ENCODE measurements at regions not wholly inside any gene's neighbourhood (a gene's known extent, or its start where the extent isn't known, plus 50 kb on each side); places are given as distances from the start of the nearest gene placed in this dataset.
"Not testable (repeated sequence)": the region's sequence is repeated elsewhere in the genome, so short reads cannot be mapped to it uniquely, and the experiment has no call there.

DNA sequence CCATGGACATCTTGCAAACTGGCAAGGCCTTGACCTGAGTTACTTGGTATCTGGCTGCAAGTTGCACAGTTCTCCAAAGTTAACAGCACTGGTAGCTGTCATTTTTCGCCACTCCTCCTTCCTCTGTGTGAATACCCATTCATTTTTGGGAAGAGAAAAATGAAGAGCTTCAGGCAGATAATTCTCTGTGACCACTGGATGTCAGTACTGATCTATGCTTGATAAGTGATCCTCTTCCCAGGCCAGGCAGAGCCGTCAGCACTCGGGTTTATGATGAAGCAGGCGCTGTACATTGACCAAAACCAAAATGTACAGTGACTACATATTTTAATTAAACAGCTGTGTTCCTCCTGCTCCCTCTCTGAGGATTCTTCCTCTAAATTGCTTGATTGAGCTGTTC is 55.9 kb upstream of the PDZD8 start:
- Histone ChIP-seq H3K4me1 (no peaks in the 10 kb centered on the region), H3K79me2 (no peaks in the 10 kb centered on the region), H3K27ac (no peak overlapping the region), H3K36me3 (ENCODE audit: control insufficient read depth, insufficient read depth, low read length) (no peaks in the 10 kb centered on the region), H3K4me2 (ENCODE audit: low read length) (no peak overlapping the region), H2AFZ (peak overlapping the region; percentile 58), H3K9me3 (ENCODE audit: control insufficient read depth, low read length) (no peaks in the 10 kb centered on the region), H3K27me3 (ENCODE audit: control insufficient read depth, insufficient read depth, low read length) (no peaks in the 10 kb centered on the region), H3K9ac (no peak overlapping the region), H3K4me3 (ENCODE audit: low read depth, low read length) (no peak overlapping the region)
- TF ChIP-seq, protein P1, sequence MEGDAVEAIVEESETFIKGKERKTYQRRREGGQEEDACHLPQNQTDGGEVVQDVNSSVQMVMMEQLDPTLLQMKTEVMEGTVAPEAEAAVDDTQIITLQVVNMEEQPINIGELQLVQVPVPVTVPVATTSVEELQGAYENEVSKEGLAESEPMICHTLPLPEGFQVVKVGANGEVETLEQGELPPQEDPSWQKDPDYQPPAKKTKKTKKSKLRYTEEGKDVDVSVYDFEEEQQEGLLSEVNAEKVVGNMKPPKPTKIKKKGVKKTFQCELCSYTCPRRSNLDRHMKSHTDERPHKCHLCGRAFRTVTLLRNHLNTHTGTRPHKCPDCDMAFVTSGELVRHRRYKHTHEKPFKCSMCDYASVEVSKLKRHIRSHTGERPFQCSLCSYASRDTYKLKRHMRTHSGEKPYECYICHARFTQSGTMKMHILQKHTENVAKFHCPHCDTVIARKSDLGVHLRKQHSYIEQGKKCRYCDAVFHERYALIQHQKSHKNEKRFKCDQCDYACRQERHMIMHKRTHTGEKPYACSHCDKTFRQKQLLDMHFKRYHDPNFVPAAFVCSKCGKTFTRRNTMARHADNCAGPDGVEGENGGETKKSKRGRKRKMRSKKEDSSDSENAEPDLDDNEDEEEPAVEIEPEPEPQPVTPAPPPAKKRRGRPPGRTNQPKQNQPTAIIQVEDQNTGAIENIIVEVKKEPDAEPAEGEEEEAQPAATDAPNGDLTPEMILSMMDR (IDR thresholded peaks at IDR 0.05): peak; percentile 58

DNA sequence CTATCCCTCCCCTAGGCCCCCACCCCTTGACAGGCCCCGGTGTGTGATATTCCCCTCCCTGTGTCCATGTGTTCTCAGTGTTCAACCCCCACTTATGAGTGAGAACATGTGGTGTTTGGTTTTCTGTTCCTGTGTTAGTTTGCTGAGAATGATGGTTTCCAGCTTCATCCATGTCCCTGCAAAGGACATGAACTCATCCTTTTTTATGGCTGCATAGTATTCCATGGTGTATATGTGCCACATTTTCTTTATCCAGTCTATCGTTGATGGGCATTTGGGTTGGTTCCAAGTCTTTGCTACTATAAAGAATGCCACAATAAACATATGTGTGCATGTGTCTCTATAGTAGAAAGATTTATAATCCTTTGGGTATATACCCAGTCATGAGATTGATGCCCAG is 55.3 kb upstream of the PDZD8 start:
- H3K9ac ChIP-seq; H3K27ac ChIP-seq; H3K4me2 ChIP-seq (ENCODE audit: low read length); H3K4me1 ChIP-seq; H3K4me3 ChIP-seq (ENCODE audit: low read depth, low read length); H2AFZ ChIP-seq; H3K36me3 ChIP-seq (ENCODE audit: control insufficient read depth, insufficient read depth, low read length); H3K79me2 ChIP-seq; H3K27me3 ChIP-seq (ENCODE audit: control insufficient read depth, insufficient read depth, low read length); H3K9me3 ChIP-seq (ENCODE audit: control insufficient read depth, low read length): not testable (repeated sequence)

DNA sequence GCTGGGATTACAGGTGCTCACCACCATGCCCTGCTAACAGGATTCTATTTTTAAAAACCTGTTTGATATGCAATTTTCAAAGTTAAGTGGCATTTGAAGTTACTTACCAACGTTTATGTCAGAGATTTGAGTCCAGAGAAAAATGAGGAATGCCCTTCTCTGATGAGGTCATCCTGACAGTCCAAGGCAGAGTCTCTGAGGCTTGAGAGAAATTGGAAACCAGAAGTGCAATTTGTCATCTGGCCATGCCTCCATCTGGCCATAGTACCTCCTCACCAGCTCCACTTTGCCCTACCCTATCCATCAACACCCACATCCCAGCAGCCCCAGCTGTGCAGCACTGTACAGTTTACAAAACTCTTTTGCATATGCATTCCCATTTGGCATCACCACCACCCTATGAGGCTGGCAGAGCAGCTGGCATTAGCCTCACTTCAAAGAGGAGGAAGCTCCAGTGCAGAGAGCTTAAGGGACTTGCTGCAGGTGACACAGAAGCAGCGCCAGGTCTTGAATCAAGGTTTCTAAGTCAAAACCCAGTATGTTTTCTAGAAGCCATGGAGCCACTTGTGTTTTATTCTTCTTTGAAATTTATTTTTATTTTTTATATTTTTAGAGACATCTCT is 54.5 kb upstream of the PDZD8 start:
- H3K4me3 ChIP-seq (ENCODE audit: low read depth, low read length): no peak overlapping the region
- H3K4me1 ChIP-seq: peaks cover 7% of the 10 kb centered on the region
- no peak overlapping the region for H3K27ac ChIP-seq
- H2AFZ ChIP-seq: no peak overlapping the region
- H3K36me3 ChIP-seq (ENCODE audit: control insufficient read depth, insufficient read depth, low read length): no peaks in the 10 kb centered on the region
- H3K79me2 ChIP-seq: no peaks in the 10 kb centered on the region
- no peaks in the 10 kb centered on the region for H3K27me3 ChIP-seq (ENCODE audit: control insufficient read depth, insufficient read depth, low read length)
- no peaks in the 10 kb centered on the region for H3K9me3 ChIP-seq (ENCODE audit: control insufficient read depth, low read length)
- no peak overlapping the region for H3K4me2 ChIP-seq (ENCODE audit: low read length)
- no peak overlapping the region for H3K9ac ChIP-seq
- TF ChIP-seq, protein P1 (IDR thresholded peaks at IDR 0.05): no peak

DNA sequence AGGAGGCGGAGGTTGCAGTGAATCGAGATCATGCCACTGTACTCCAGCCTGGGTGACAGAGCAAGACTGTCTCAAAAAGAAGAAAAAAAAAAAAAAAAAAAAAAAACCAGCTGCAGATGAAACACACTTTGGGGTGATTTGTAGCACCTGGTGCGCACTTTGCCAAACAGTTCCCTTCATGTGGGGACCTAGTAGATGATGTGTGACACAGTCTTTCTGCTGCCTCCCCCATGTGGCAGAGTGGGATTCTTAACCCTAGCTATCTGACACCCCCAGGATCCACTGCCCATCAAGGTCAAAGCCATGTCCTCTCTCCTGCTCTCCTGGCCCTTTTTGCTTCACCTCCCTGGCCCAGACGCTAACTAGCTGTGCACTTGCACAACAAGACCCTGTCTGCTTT is 52.1 kb upstream of the PDZD8 start:
- H3K9ac ChIP-seq: no peak overlapping the region
- no peak overlapping the region for H3K27ac ChIP-seq
- no peaks in the 10 kb centered on the region for H3K27me3 ChIP-seq (ENCODE audit: control insufficient read depth, insufficient read depth, low read length)
- no peak overlapping the region for H3K4me2 ChIP-seq (ENCODE audit: low read length)
- no peaks in the 10 kb centered on the region for H3K79me2 ChIP-seq
- no peak overlapping the region for H3K4me3 ChIP-seq (ENCODE audit: low read depth, low read length)
- TF ChIP-seq, protein P1 (IDR thresholded peaks at IDR 0.05): no peak
- H3K36me3 ChIP-seq (ENCODE audit: control insufficient read depth, insufficient read depth, low read length): no peaks in the 10 kb centered on the region
- peaks cover 7% of the 10 kb centered on the region for H3K4me1 ChIP-seq
- H2AFZ ChIP-seq: no peak overlapping the region
- no peaks in the 10 kb centered on the region for H3K9me3 ChIP-seq (ENCODE audit: control insufficient read depth, low read length)

DNA sequence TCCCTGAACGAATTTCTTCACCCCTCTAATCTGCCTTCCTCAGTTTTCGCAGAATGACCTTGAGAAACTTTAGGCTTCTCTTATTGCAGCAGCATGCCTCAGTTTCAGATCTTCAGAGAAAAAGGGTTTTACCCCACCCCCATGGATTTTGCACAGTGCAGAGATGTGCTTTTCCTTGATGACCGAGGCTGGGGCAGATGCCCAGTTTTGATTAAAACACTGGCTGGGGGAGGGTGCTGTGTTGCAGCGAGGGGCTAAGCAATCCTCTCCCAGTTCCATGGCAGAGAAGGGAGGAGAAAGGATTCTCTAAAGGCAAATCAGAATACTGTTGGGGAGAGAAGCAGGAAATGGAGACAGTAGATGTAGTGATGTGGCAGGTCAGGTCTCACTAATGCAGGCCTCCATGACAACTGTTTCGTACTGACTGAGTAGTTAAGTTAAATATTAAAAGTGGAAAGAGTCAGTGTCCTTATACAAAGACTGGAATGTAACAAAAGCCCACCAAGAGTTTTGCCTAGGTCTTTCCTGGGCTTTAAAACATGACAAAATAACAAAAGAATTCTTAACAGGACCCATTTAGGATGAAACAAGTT is 50.8 kb upstream of the PDZD8 start:
- Histone ChIP-seq H3K27ac (no peak overlapping the region), H3K27me3 (ENCODE audit: control insufficient read depth, insufficient read depth, low read length) (no peaks in the 10 kb centered on the region), H3K4me2 (ENCODE audit: low read length) (peak overlapping the region; percentile 40), H3K4me1 (peaks cover 9% of the 10 kb centered on the region), H2AFZ (peak overlapping the region; percentile 68), H3K4me3 (ENCODE audit: low read depth, low read length) (no peak overlapping the region), H3K9ac (no peak overlapping the region), H3K79me2 (no peaks in the 10 kb centered on the region), H3K9me3 (ENCODE audit: control insufficient read depth, low read length) (no peaks in the 10 kb centered on the region), H3K36me3 (ENCODE audit: control insufficient read depth, insufficient read depth, low read length) (no peaks in the 10 kb centered on the region)
- TF ChIP-seq, protein P1 (IDR thresholded peaks at IDR 0.05): no peak

All from parathyroid adenoma (tissue), 2 donors.